MM.1S (cell line): ENCODE measurements at regions not wholly inside any gene's neighbourhood (a gene's known extent, or its start where the extent isn't known, plus 50 kb on each side); places are given as distances from the start of the nearest gene placed in this dataset.

ENCODE experiments used
- EZH2 ChIP-seq: fragments of 300-600 bp; sonication (generic); optimal IDR thresholded peaks from 2 replicates; pipeline ENCODE3; 2017; ENCODE audit warnings: low read depth, mild to moderate bottlenecking, antibody characterized with exemption, low read length, mixed read lengths
- EZH2phosphoT487 ChIP-seq: fragments of 300-600 bp; sonication (generic); IDR thresholded peaks from 2 replicates; pipeline ENCODE4 v1.6.1; 2018; ENCODE audit warnings: antibody characterized with exemption, low read length
- TF ChIP-seq, protein P1 (sequence below): fragments of 300-600 bp; sonication (generic); IDR thresholded peaks from 2 replicates; pipeline ENCODE4 v1.5.1; 2016; ENCODE audit warnings: antibody characterized with exemption, low read length, mixed read lengths

DNA sequence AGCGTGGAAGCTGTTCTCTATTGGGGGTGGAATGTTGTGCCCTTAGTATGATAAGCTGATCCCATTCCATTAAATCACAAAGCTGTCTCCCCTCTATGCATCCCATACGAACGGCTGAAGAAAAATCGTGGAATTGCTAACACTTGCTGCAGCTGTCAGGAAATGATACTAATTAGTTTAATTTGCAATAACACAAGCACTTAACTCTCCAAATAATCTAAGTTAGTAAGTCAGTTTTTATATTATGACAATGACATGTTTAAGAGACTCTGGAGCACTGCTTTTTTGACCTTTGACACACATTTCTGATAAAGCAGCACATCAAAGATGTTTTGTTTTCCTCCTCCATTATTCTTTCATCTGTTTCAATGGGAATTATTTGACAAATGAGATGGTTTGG lies 123.7 kb upstream of the SATB2 start:
- TF ChIP-seq, protein P1, sequence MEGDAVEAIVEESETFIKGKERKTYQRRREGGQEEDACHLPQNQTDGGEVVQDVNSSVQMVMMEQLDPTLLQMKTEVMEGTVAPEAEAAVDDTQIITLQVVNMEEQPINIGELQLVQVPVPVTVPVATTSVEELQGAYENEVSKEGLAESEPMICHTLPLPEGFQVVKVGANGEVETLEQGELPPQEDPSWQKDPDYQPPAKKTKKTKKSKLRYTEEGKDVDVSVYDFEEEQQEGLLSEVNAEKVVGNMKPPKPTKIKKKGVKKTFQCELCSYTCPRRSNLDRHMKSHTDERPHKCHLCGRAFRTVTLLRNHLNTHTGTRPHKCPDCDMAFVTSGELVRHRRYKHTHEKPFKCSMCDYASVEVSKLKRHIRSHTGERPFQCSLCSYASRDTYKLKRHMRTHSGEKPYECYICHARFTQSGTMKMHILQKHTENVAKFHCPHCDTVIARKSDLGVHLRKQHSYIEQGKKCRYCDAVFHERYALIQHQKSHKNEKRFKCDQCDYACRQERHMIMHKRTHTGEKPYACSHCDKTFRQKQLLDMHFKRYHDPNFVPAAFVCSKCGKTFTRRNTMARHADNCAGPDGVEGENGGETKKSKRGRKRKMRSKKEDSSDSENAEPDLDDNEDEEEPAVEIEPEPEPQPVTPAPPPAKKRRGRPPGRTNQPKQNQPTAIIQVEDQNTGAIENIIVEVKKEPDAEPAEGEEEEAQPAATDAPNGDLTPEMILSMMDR = no peak
- no peak for TF ChIP-seq EZH2
- no peak for TF ChIP-seq EZH2phosphoT487
